ENCODE measurements at regions not wholly inside any gene's neighbourhood (a gene's known extent, or its start where the extent isn't known, plus 50 kb on each side); places are given as distances from the start of the nearest gene placed in this dataset.

DNA sequence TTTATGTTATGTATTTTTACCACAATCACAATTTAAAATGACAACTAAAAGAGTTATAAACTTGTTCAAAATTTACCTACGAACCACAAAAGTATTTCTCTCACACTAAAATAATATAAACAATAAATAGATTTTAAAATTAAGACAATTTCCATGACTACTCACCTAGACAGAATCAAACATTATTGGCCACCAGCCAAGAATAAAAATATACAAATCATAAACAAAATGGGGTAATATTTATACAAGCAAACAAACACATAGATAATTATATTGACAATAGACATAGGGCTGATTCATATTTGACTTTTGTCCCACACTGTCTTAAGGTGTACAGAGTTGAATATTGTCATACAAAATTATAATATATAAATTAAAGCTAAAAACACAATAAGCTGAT is 119.6 kb upstream of the ZNF92 start:
- no peaks in the 10 kb centered on the region for H3K9me3 ChIP-seq (ENCODE audit: control insufficient read depth in 1 of 2, low read length in 2 of 2)
- H3K27me3 ChIP-seq (ENCODE audit: insufficient read depth, low read length) = no peaks in the 10 kb centered on the region
- no peak overlapping the region for H3K4me3 ChIP-seq (ENCODE audit: low read length in 2 of 2)
- Mint-ChIP-seq H3K27ac (no peak overlapping the region), H3K4me3 (no peak overlapping the region), H3K4me1 (peaks cover 3 to 27% (median 12%) of the 10 kb centered on the region in 4 donors), H3K36me3 (peaks cover 0 to 1% of the 10 kb centered on the region in 2 donors), H3K27me3 (peaks cover 3 to 9% of the 10 kb centered on the region in 2 donors), H3K9me3 (peaks cover 0 to 5% (median 0%) of the 10 kb centered on the region in 8 donors)
- DNase-seq = no peak
- H3K4me1 ChIP-seq (ENCODE audit: insufficient read depth, low read length) = peaks cover 5% of the 10 kb centered on the region
- POLR2A ChIA-PET (ENCODE audit: partially characterized antibody) = no interaction called here
- intact Hi-C loops (cut with micrococcal nuclease) = no loop called here
- H3K27ac ChIP-seq (ENCODE audit: low read depth, low read length) = no peak overlapping the region
- H3K36me3 ChIP-seq (ENCODE audit: insufficient read depth, low read length) = no peaks in the 10 kb centered on the region
- CTCF ChIA-PET (ENCODE audit: partially characterized antibody) = no interaction called here

GRCh38 chr7:65251851-65252620 is 121.6 kb upstream of the ZNF92 start:
- peak; percentile 28 to 64 (median 32) for DNase-seq
- Histone ChIP-seq H3K4me3 (ENCODE audit: low read length in 2 of 2) (peak overlapping the region; percentile 57 to 61), H3K9me3 (ENCODE audit: control insufficient read depth in 1 of 2, low read length in 2 of 2) (no peaks in the 10 kb centered on the region), H3K36me3 (ENCODE audit: insufficient read depth, low read length) (no peaks in the 10 kb centered on the region), H3K27me3 (ENCODE audit: insufficient read depth, low read length) (no peaks in the 10 kb centered on the region), H3K4me1 (ENCODE audit: insufficient read depth, low read length) (peaks cover 5% of the 10 kb centered on the region), H3K27ac (ENCODE audit: low read depth, low read length) (peak overlapping the region; percentile 26)
- Mint-ChIP-seq H3K4me1 (peaks cover 3 to 30% (median 12%) of the 10 kb centered on the region in 4 donors), H3K4me3 (peak overlapping the region; percentile 83 to 91 (median 88)), H3K27me3 (peaks cover 3 to 9% of the 10 kb centered on the region in 2 donors), H3K27ac (peak overlapping the region in 6 of 7 donors; percentile 15 to 85 (median 69)), H3K36me3 (peaks cover 0 to 1% of the 10 kb centered on the region in 2 donors), H3K9me3 (peaks cover 0 to 5% (median 0%) of the 10 kb centered on the region in 8 donors)
- ChIA-PET CTCF (ENCODE audit: partially characterized antibody) (interaction anchor here (1.0 to 1.2 kb wide), 2 partner anchors 20 to 56 kb away, joined by 3 to 4 read pairs; no protein-coding TSS in a partner anchor), POLR2A (ENCODE audit: partially characterized antibody) (interaction anchor here (0.6 to 1.0 kb wide), 2 partner anchors 122 to 1752 kb away, joined by 3 to 4 read pairs; partner anchors contain the start of gene ZNF92)
- intact Hi-C loops (cut with micrococcal nuclease) = no loop called here

DNA sequence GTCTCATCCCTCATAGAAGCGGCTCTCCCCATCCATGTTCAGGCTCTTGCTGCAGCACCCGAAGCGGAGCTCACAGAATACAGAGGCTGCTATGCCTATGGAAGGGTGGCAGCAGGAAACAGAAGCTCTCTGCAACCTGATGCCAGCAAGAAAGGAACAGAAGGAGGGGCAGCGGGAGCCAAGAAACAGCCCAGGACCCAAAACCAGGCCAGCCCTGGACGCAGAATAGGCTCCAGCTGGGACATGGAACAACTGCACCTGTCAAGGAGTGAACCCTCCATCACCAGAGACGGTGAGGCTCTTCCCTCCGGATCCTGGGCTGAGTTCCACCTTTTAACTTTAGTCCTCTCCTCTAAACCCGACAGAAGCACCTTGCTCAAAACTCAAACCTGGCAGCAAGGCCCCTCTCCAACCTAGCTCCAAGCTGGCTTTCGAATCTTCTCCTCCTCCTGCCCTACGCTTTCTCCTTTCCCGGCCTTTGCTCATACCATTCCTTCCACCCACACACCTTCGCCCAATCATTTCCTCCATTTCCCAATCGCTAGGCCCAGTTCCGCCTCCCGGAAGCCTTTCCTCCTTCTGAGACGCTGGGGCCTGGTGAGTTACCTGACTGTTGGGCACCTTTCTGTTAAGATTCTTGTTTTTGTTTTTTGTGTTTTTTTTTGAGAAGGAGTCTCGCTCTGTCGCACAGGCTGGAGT is 122.8 kb upstream of the ZNF92 start:
- no peak for DNase-seq
- ChIA-PET CTCF (ENCODE audit: partially characterized antibody) (interaction anchor here (1.3 kb wide), 1 partner anchor 57 kb away, joined by 5 read pairs; no protein-coding TSS in a partner anchor), POLR2A (ENCODE audit: partially characterized antibody) (no interaction called here)
- Histone ChIP-seq H3K4me3 (ENCODE audit: low read length in 2 of 2) (no peak overlapping the region), H3K9me3 (ENCODE audit: control insufficient read depth in 1 of 2, low read length in 2 of 2) (no peaks in the 10 kb centered on the region), H3K4me1 (ENCODE audit: insufficient read depth, low read length) (peaks cover 5% of the 10 kb centered on the region), H3K27me3 (ENCODE audit: insufficient read depth, low read length) (no peaks in the 10 kb centered on the region), H3K27ac (ENCODE audit: low read depth, low read length) (no peak overlapping the region), H3K36me3 (ENCODE audit: insufficient read depth, low read length) (no peaks in the 10 kb centered on the region)
- peaks cover 3 to 9% of the 10 kb centered on the region in 2 donors for H3K27me3 Mint-ChIP-seq
- intact Hi-C loops (cut with micrococcal nuclease) = no loop called here
- H3K36me3 Mint-ChIP-seq = peaks cover 0 to 1% of the 10 kb centered on the region in 2 donors
- H3K9me3 Mint-ChIP-seq = no peaks in the 10 kb centered on the region
- H3K4me1 Mint-ChIP-seq = peaks cover 3 to 30% (median 12%) of the 10 kb centered on the region in 4 donors
- H3K4me3 Mint-ChIP-seq = peak overlapping the region; percentile 68 to 90 (median 88)
- peak overlapping the region in 2 of 7 donors; percentile 4 to 65 for H3K27ac Mint-ChIP-seq

- no peaks in the 10 kb centered on the region for H3K9me3 ChIP-seq (ENCODE audit: control insufficient read depth in 1 of 2, low read length in 2 of 2)
- DNase-seq = no peak
- Mint-ChIP-seq H3K27me3 (peaks cover 3 to 9% of the 10 kb centered on the region in 2 donors), H3K4me1 (peaks cover 3 to 30% (median 12%) of the 10 kb centered on the region in 4 donors), H3K9me3 (no peaks in the 10 kb centered on the region), H3K36me3 (peaks cover 0 to 1% of the 10 kb centered on the region in 2 donors), H3K27ac (peak overlapping the region in 1 of 7 donors; percentile 25), H3K4me3 (peak overlapping the region in 4 of 8 donors; percentile 22 to 67 (median 40))
- CTCF ChIA-PET (ENCODE audit: partially characterized antibody) = interaction anchor here (1.3 kb wide), 1 partner anchor 58 kb away, joined by 5 read pairs; no protein-coding TSS in a partner anchor
- H3K36me3 ChIP-seq (ENCODE audit: insufficient read depth, low read length) = no peaks in the 10 kb centered on the region
- POLR2A ChIA-PET (ENCODE audit: partially characterized antibody) = no interaction called here
- H3K27ac ChIP-seq (ENCODE audit: low read depth, low read length) = no peak overlapping the region
- intact Hi-C loops (cut with micrococcal nuclease) = no loop called here
- no peak overlapping the region for H3K4me3 ChIP-seq (ENCODE audit: low read length in 2 of 2)
- no peaks in the 10 kb centered on the region for H3K27me3 ChIP-seq (ENCODE audit: insufficient read depth, low read length)
- H3K4me1 ChIP-seq (ENCODE audit: insufficient read depth, low read length) = peaks cover 5% of the 10 kb centered on the region
Measured at GRCh38 chr7:65250216-65250615, 123.4 kb upstream of the ZNF92 start.

GRCh38 chr7:65247491-65247890 is 126.2 kb upstream of the ZNF92 start:
- no peak for DNase-seq
- H3K36me3 ChIP-seq (ENCODE audit: insufficient read depth, low read length) = no peaks in the 10 kb centered on the region
- no peak overlapping the region for H3K4me3 ChIP-seq (ENCODE audit: low read length in 2 of 2)
- no peaks in the 10 kb centered on the region for H3K9me3 ChIP-seq (ENCODE audit: control insufficient read depth in 1 of 2, low read length in 2 of 2)
- intact Hi-C loops (cut with micrococcal nuclease) = no loop called here
- Mint-ChIP-seq H3K36me3 (no peaks in the 10 kb centered on the region), H3K27ac (no peak overlapping the region), H3K27me3 (peaks cover 3 to 9% of the 10 kb centered on the region in 2 donors), H3K9me3 (no peaks in the 10 kb centered on the region), H3K4me1 (peaks cover 2 to 26% (median 10%) of the 10 kb centered on the region in 4 donors), H3K4me3 (no peak overlapping the region)
- no peak overlapping the region for H3K27ac ChIP-seq (ENCODE audit: low read depth, low read length)
- POLR2A ChIA-PET (ENCODE audit: partially characterized antibody) = no interaction called here
- CTCF ChIA-PET (ENCODE audit: partially characterized antibody) = interaction anchor here (1.0 to 1.5 kb wide), 2 partner anchors 15 to 31 kb away, joined by 3 read pairs; no protein-coding TSS in a partner anchor
- peaks cover under 1% of the 10 kb centered on the region for H3K4me1 ChIP-seq (ENCODE audit: insufficient read depth, low read length)
- H3K27me3 ChIP-seq (ENCODE audit: insufficient read depth, low read length) = no peaks in the 10 kb centered on the region

DNA sequence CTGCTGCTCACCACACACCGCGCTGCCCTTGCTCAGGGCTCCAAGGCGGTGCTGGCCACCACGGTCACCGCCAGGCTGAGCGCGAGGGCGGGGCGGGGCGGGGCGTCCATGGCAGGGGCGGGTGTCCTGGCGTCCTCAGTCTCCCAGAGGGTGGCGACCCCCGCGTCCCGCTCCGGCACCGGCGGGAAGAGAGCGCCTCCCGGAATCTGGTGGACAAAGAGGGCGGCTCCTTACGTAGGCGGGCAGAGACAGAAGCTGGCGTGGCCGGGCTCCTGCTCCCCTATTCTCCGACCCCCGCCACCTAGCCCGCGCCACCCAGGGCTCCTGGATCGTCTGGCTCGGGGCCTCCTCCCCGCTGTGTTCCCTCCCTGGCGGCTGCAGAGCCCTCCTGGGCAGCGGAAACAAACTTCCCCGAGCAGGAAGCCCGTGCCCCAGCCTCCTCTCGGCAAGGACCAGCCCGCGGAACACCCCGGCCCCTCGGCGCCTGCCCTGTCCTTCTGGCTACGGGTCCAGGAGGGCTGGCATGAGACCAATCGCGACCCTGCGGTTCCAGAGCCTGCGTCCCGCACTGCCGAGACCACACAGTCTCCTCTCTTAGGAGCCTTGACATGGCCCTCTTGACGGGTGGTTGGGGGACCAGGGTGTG is 133.8 kb upstream of the ZNF92 start:
- Histone ChIP-seq H3K27me3 (ENCODE audit: insufficient read depth, low read length) (no peaks in the 10 kb centered on the region), H3K4me1 (ENCODE audit: insufficient read depth, low read length) (no peaks in the 10 kb centered on the region), H3K4me3 (ENCODE audit: low read length in 2 of 2) (no peak overlapping the region), H3K9me3 (ENCODE audit: control insufficient read depth in 1 of 2, low read length in 2 of 2) (no peaks in the 10 kb centered on the region), H3K36me3 (ENCODE audit: insufficient read depth, low read length) (no peaks in the 10 kb centered on the region), H3K27ac (ENCODE audit: low read depth, low read length) (no peak overlapping the region)
- intact Hi-C loops (cut with micrococcal nuclease) = no loop called here
- DNase-seq = no peak
- ChIA-PET CTCF (ENCODE audit: partially characterized antibody) (no interaction called here), POLR2A (ENCODE audit: partially characterized antibody) (no interaction called here)
- peaks cover 4 to 16% (median 6%) of the 10 kb centered on the region in 4 donors for H3K4me1 Mint-ChIP-seq
- peaks cover 0 to 3% of the 10 kb centered on the region in 2 donors for H3K36me3 Mint-ChIP-seq
- no peak overlapping the region for H3K27ac Mint-ChIP-seq
- H3K4me3 Mint-ChIP-seq = peak overlapping the region; percentile 40 to 82 (median 62)
- peaks cover 0 to 2% (median 0%) of the 10 kb centered on the region in 8 donors for H3K9me3 Mint-ChIP-seq
- H3K27me3 Mint-ChIP-seq = peaks cover 0 to 3% of the 10 kb centered on the region in 2 donors

All from CD4-positive, alpha-beta memory T cell (primary cell).